Endothelial cell of umbilical vein (primary cell): ENCODE measurements at regions not wholly inside any gene's neighbourhood (a gene's known extent, or its start where the extent isn't known, plus 50 kb on each side); places are given as distances from the start of the nearest gene placed in this dataset.

ENCODE experiments used
- BruUV-seq: library from RNA; stranded (reverse); fragments of 400-500 nt; replicated peaks from 2 replicates; lab custom pipeline; 2021; lab: Mats Ljungman, UMichigan
- CTCF ChIA-PET: fragments of 300-600, 350-600 bp; sonication (Branson Sonifier 250); formaldehyde crosslinking; loops from one replicate; lab custom pipeline; 2021; ENCODE audit warnings: antibody characterized with exemption, inconsistent platforms; lab: Charles Lee
- POLR2A ChIA-PET: fragments of 300-600, 350-600 bp; sonication (Branson Sonifier 250); formaldehyde crosslinking; loops from one replicate; lab custom pipeline; 2021; ENCODE audit warnings: antibody characterized with exemption, inconsistent platforms; lab: Charles Lee
- DNase-seq: peaks from one replicate; pipeline ENCODE4 v3.0.0-alpha.2; 2011; ENCODE audit warnings: low read depth, low spot score
- FAIRE-seq: peaks from 2 replicates; lab custom pipeline; 2011; peaks lifted over from hg19 to GRCh38; lab: Jason Lieb, UNC
- H2AFZ ChIP-seq: 2 replicates; pipeline ENCODE4 v1.6.0; 2012; ENCODE audit warnings: low read depth, low read length, control low read depth, inconsistent platforms
- H3K27ac ChIP-seq: 2 replicates; pipeline ENCODE4 v1.5.1; 2011; ENCODE audit warnings: low read depth, mild to moderate bottlenecking, control low read depth, low read length, moderate library complexity; ENCODE audit not compliant: insufficient read depth
- H3K27me3 ChIP-seq, 2 experiments: 2 replicates each; pipeline versions ENCODE4 v1.6.0 to v1.6.1; 2011; ENCODE audit warnings: low read length in 2 of 2, mixed read lengths in 1 of 2; ENCODE audit not compliant: control insufficient read depth in 2 of 2, insufficient read depth in 2 of 2
- H3K36me3 ChIP-seq, 2 experiments: 2 replicates in 1 of 2; 3 replicates in 1 of 2; pipeline ENCODE4 v1.5.1; 2011; ENCODE audit warnings: low read length in 2 of 2, mild to moderate bottlenecking in 1 of 2, moderate library complexity in 1 of 2; ENCODE audit not compliant: control insufficient read depth in 2 of 2, insufficient read depth in 2 of 2; ENCODE audit errors: extremely low read depth in 1 of 2
- H3K4me1 ChIP-seq: 3 replicates; pipeline ENCODE4 v1.5.1; 2011; ENCODE audit warnings: mild to moderate bottlenecking, low read length; ENCODE audit not compliant: control insufficient read depth, insufficient read depth; ENCODE audit errors: extremely low read depth
- H3K4me2 ChIP-seq: 2 replicates; pipeline ENCODE4 v1.6.1; 2011; ENCODE audit warnings: low read length, control low read depth, mixed read lengths; ENCODE audit not compliant: insufficient read depth
- H3K4me3 ChIP-seq, 3 experiments: fragments of 200-600 bp in 1 of 3; sonication (generic), shearing (Covaris generic) in 1 of 3; replicated peaks in 1 of 3; 2 replicates each; pipeline ENCODE4 v1.5.1; 2011 to 2016; ENCODE audit warnings: control low read depth in 3 of 3, low read length in 3 of 3, mild to moderate bottlenecking in 2 of 3, inconsistent platforms in 1 of 3, low read depth in 1 of 3, moderate library complexity in 1 of 3; ENCODE audit not compliant: insufficient read depth in 1 of 3
- H3K79me2 ChIP-seq: 2 replicates; pipeline ENCODE4 v1.6.0; 2012; ENCODE audit warnings: low read length, inconsistent platforms; ENCODE audit not compliant: control insufficient read depth, insufficient read depth
- H3K9ac ChIP-seq: replicated peaks from 2 replicates; pipeline ENCODE3; 2011; ENCODE audit warnings: low read length, control low read depth; ENCODE audit not compliant: insufficient read depth; ENCODE audit errors: extremely low read depth
- H3K9me1 ChIP-seq: replicated peaks from 3 replicates; pipeline ENCODE4 v1.6.0; 2011; ENCODE audit warnings: mild to moderate bottlenecking, low read length; ENCODE audit not compliant: control insufficient read depth, insufficient read depth; ENCODE audit errors: extremely low read depth
- H3K9me3 ChIP-seq: replicated peaks from 2 replicates; pipeline ENCODE4 v1.5.1; 2012; ENCODE audit warnings: low read length, inconsistent platforms; ENCODE audit not compliant: control insufficient read depth, insufficient read depth
- H4K20me1 ChIP-seq: replicated peaks from 2 replicates; pipeline ENCODE3; 2011; ENCODE audit warnings: mild to moderate bottlenecking, low read length; ENCODE audit not compliant: control insufficient read depth, insufficient read depth; ENCODE audit errors: extremely low read depth
- EZH2 ChIP-seq: IDR thresholded peaks from 2 replicates; pipeline ENCODE4 v1.6.1; 2012; ENCODE audit warnings: borderline replicate concordance, low read depth, mild to moderate bottlenecking, moderate library complexity, low read length, inconsistent platforms; ENCODE audit not compliant: severe bottlenecking
- FOS ChIP-seq: IDR thresholded peaks from 2 replicates; pipeline ENCODE4 v1.6.1; 2011; ENCODE audit warnings: mild to moderate bottlenecking, low read length, moderate library complexity, borderline replicate concordance; ENCODE audit not compliant: insufficient read depth
- GATA2 ChIP-seq: IDR thresholded peaks from 2 replicates; pipeline ENCODE4 v1.7.0; 2011; ENCODE audit warnings: low read depth, mild to moderate bottlenecking, moderate library complexity, mixed read lengths, low read length; ENCODE audit not compliant: insufficient read length, insufficient read depth
- JUN ChIP-seq: IDR thresholded peaks from 2 replicates; pipeline ENCODE4 v1.6.1; 2011; ENCODE audit warnings: borderline replicate concordance, low read depth; ENCODE audit not compliant: insufficient read length, insufficient read depth
- MYC ChIP-seq: IDR thresholded peaks from one replicate; pipeline ENCODE4 v1.6.1; 2011; ENCODE audit warnings: mild to moderate bottlenecking, low read depth, low read length
- POLR2A ChIP-seq: IDR thresholded peaks from 2 replicates; pipeline ENCODE4 v1.6.1; 2012; ENCODE audit warnings: low read depth, mild to moderate bottlenecking, control low read depth, low read length
- POLR2AphosphoS5 ChIP-seq: IDR thresholded peaks from 2 replicates; pipeline ENCODE4 v1.6.1; 2012; ENCODE audit warnings: low read depth, mild to moderate bottlenecking, control low read depth, low read length, moderate library complexity; ENCODE audit not compliant: insufficient read depth
- dilution Hi-C: fragments of 300-500 bp; cut with MboI; formaldehyde crosslinking; loops from one replicate; pipeline ENCODE4 v1.15.0; 2019; ENCODE audit warnings: low sequenced_read_pairs; ENCODE audit not compliant: extremely low pct_ligation_motif_present
- intact Hi-C: fragments of 100-400 bp; cut with micrococcal nuclease; formaldehyde crosslinking; loops from one replicate; pipeline ENCODE4 v1.10.0; 2022
- TF ChIP-seq, protein P1 (sequence below): IDR thresholded peaks from 2 replicates; pipeline ENCODE4 v1.6.1; 2011; ENCODE audit not compliant: insufficient read depth, insufficient read length
- TF ChIP-seq, protein P2 (sequence below), 2 donors: IDR thresholded peaks; 1 replicate in 1 of 2; 2 replicates in 1 of 2; pipeline ENCODE4 v1.5.1; 2011; ENCODE audit warnings: low read length in 2 of 2, mild to moderate bottlenecking in 2 of 2, moderate library complexity in 2 of 2, control low read depth in 1 of 2, inconsistent platforms in 1 of 2, low read depth in 1 of 2; ENCODE audit not compliant: insufficient read depth in 1 of 2; ENCODE audit errors: extremely low read depth in 1 of 2

DNA sequence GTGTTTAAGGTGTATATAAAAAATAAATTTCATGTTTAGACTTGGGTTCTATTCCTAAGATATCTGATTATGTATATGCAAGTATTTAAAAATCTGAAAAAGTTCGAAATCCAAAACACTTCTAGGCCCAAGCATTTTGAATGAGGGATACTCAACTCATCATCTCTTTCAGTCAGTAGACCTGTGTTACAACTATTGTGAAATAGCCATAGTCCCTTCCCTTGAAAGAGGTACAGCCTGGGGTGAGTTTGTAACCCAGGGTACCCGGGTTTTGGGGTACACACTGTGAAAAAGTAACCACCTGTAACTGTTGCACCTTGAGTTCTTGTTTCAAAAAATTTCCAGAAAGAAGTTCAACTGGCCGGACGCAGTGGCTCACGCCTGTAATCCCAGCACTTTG lies 76.6 kb upstream of the DOK5 start:
- no TSS peak for BruUV-seq
- dilution Hi-C loops (no loop called here), intact Hi-C loops (no loop called here)
- DNase-seq: no peak
- TF ChIP-seq, protein P1, sequence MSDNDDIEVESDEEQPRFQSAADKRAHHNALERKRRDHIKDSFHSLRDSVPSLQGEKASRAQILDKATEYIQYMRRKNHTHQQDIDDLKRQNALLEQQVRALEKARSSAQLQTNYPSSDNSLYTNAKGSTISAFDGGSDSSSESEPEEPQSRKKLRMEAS: no peak
- TF ChIP-seq FOS (no peak), JUN (no peak), GATA2 (no peak), POLR2A (no peak), EZH2 (no peak), POLR2AphosphoS5 (no peak), MYC (no peak)
- TF ChIP-seq, protein P2, sequence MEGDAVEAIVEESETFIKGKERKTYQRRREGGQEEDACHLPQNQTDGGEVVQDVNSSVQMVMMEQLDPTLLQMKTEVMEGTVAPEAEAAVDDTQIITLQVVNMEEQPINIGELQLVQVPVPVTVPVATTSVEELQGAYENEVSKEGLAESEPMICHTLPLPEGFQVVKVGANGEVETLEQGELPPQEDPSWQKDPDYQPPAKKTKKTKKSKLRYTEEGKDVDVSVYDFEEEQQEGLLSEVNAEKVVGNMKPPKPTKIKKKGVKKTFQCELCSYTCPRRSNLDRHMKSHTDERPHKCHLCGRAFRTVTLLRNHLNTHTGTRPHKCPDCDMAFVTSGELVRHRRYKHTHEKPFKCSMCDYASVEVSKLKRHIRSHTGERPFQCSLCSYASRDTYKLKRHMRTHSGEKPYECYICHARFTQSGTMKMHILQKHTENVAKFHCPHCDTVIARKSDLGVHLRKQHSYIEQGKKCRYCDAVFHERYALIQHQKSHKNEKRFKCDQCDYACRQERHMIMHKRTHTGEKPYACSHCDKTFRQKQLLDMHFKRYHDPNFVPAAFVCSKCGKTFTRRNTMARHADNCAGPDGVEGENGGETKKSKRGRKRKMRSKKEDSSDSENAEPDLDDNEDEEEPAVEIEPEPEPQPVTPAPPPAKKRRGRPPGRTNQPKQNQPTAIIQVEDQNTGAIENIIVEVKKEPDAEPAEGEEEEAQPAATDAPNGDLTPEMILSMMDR (IDR thresholded peaks at IDR 0.05; ENCODE audit: extremely low read depth in 1 of 2, insufficient read depth in 1 of 2, low read depth in 1 of 2, low read length in 2 of 2): no peak
- H3K4me1 ChIP-seq: no peaks in the 10 kb centered on the region
- H3K27ac ChIP-seq: no peak overlapping the region
- H3K9me3 ChIP-seq: no peaks in the 10 kb centered on the region
- FAIRE-seq: no peak
- no peaks in the 10 kb centered on the region for H3K36me3 ChIP-seq
- no peaks in the 10 kb centered on the region for H3K27me3 ChIP-seq
- H3K9ac ChIP-seq: no peak overlapping the region
- ChIA-PET CTCF (interaction anchor here (1.8 kb wide), 1 partner anchor 9 kb away, joined by 4 read pairs; no protein-coding TSS in a partner anchor), POLR2A (no interaction called here)
- no peaks in the 10 kb centered on the region for H4K20me1 ChIP-seq
- H3K9me1 ChIP-seq: no peaks in the 10 kb centered on the region
- no peak overlapping the region for H3K4me3 ChIP-seq
- H3K4me2 ChIP-seq: no peak overlapping the region
- no peak overlapping the region for H2AFZ ChIP-seq
- H3K79me2 ChIP-seq: no peaks in the 10 kb centered on the region
